Hippocampal formation (tissue), 2 donors: ENCODE measurements at regions not wholly inside any gene's neighbourhood (a gene's known extent, or its start where the extent isn't known, plus 50 kb on each side); places are given as distances from the start of the nearest gene placed in this dataset.
"Not testable (repeated sequence)": the region's sequence is repeated elsewhere in the genome, so short reads cannot be mapped to it uniquely, and the experiment has no call there.

Experiments used
- DNase-seq, 2 donors: peaks; one replicate each; lab custom pipeline; 2025; lab: John Stamatoyannopoulos, UW

- no peak for DNase-seq
These were observed 1023.0 kb upstream of the ATXN7L3B start for GRCh38 chr12:73514672-73515071.

- DNase-seq: no peak
These were observed 1019.8 kb upstream of the ATXN7L3B start for GRCh38 chr12:73517859-73518258.

GRCh38 chr12:73529231-73529630, 1008.4 kb upstream of the ATXN7L3B start:
- DNase-seq: no peak

DNA sequence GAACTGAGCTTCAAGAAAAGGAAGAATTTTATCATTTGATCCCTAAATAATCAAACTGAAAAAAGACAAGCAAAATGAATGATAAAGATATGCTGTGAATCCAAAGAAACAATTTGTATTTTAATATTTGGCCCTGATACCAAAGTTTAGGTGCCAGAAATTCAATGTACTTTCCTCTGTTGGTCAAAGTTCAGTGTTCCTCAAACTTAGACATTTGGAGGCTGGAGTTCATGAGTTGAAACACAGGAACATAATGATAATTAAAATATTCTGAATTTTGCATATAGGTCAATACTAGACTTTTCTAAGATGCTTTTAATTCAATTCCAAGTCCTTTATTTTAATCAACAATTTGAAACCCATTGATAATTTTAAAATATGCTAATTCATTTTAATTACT, 1007.7 kb upstream of the ATXN7L3B start:
- DNase-seq: no peak

- DNase-seq: no peak
These were observed 1005.9 kb upstream of the ATXN7L3B start for GRCh38 chr12:73531752-73532151.

GRCh38 chr12:73547421-73547820, 990.2 kb upstream of the ATXN7L3B start:
- DNase-seq: no peak

DNA sequence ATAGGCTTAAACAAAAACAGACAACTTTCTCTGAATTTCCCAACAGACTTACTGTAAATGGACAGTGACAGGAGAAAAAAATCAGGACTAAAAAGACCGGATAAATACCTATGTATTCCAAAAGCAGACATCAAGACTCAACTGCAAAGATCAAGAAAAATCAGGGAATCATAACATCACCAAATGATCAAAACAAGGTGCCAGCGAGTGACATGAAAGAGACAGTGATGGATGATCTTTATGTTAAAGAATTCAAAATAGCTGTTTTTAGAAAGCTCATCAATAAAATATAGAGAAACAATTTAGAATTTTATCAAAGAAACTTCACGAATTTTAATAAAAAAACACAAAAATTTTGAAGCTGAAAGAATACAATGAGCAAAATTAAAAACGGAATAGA, 952.5 kb upstream of the ATXN7L3B start:
- no peak for DNase-seq

- no peak for DNase-seq
These were observed 948.4 kb upstream of the ATXN7L3B start for GRCh38 chr12:73589220-73589619.

- no peak for DNase-seq
These were observed 939.0 kb upstream of the ATXN7L3B start for GRCh38 chr12:73598626-73599025.

GRCh38 chr12:73599268-73599667, 938.4 kb upstream of the ATXN7L3B start:
- no peak for DNase-seq

- not testable (repeated sequence) for DNase-seq
These were observed 931.7 kb upstream of the ATXN7L3B start for GRCh38 chr12:73605925-73606324.

DNA sequence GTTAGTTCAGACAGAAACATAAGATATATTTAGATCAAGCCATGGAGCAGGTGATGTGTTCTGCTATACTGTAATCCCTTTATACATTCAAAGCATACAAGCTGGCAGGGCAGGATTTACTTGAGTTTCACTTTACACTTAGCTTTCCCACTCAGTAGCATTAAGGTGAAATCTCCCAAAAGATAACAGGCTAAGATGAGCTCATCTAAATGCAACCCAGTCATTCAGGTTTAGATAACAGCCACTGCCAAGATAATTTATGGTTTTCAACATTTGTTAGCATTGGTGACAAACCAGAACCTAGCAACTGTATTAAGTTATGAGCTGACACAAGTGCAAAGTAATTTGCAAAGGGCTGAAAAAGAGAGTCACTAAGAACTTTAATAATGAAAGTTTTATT, 925.1 kb upstream of the ATXN7L3B start:
- no peak for DNase-seq

GRCh38 chr12:73623421-73623820, 914.2 kb upstream of the ATXN7L3B start:
- no peak for DNase-seq

- no peak for DNase-seq
These were observed 912.4 kb upstream of the ATXN7L3B start for GRCh38 chr12:73625226-73625625.

DNA sequence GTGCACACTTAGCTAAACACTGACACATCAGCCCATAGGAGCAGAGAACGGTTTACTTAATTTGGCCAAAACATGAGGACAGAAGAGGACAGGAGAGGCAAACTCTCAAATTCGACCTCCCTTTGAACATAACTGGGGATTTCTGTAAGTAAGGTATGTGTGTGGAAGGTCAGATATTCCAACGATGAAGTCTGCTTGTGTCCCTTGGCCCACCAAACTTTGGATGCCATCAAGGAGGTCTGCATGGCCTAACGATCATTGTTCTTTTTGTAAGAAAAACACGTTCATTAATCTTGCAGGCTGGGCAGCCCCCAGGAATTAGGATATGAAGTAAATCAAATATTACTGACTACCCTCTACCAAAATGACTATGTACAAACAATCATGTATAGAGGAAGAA, 908.5 kb upstream of the ATXN7L3B start:
- DNase-seq: no peak

GRCh38 chr12:73629893-73630831, 907.5 kb upstream of the ATXN7L3B start:
- DNase-seq: no peak

- no peak for DNase-seq
These were observed 905.4 kb upstream of the ATXN7L3B start for GRCh38 chr12:73632191-73632590.

GRCh38 chr12:73632661-73633060, 905.0 kb upstream of the ATXN7L3B start:
- DNase-seq: no peak

GRCh38 chr12:73639397-73639796, 898.2 kb upstream of the ATXN7L3B start:
- not testable (repeated sequence) for DNase-seq

DNA sequence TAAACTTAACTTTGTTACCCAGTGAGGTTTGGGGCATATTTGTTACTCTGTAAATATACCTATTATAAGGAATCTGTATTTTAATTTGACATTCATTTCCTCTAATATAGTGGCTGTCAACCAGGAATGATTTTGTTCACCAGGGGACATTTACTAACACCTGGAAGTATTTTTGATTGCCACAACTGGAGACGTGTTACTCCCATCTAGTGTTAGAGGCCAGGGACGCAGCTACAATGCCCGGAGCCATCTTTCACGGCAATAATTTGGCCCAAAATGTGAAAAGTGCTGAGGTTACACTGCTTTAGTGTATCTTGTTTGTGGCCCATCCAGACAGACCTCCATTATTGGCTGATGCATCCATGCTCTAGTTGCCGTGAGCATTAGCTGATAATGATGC, 881.3 kb upstream of the ATXN7L3B start:
- no peak for DNase-seq

DNA sequence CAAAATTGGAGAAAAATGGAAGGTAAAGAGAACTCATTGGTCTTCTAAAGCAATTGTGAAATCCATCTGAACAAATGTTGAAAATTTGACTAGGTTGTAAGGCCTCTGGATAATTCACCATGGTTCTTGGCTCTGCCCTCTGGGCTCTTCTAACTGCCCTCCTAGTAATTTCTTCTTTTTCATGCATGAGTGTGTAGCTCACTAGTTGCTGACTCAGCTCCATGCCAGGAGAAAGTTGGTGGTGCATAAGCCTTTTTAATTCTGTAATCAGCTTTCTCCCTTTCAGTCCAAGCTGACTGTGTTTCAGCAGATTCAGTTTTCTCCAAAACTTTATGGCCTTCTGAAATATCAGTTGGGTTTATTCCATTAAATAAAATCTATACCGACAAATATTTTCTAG, 877.8 kb upstream of the ATXN7L3B start:
- no peak for DNase-seq

- no peak for DNase-seq
These were observed 872.4 kb upstream of the ATXN7L3B start for GRCh38 chr12:73665193-73665592.

- DNase-seq: not testable (repeated sequence)
These were observed 866.1 kb upstream of the ATXN7L3B start for GRCh38 chr12:73671550-73671949.
